Spinal cord (tissue), 9 donors: ENCODE measurements at regions not wholly inside any gene's neighbourhood (a gene's known extent, or its start where the extent isn't known, plus 50 kb on each side); places are given as distances from the start of the nearest gene placed in this dataset.

ENCODE experiments used
- DNase-seq, 6 donors: peaks; one replicate each; pipeline versions ENCODE4 v3.0.0 to v3.0.0-alpha.2; 2013 to 2015; ENCODE audit warnings: low spot score in 6 of 6, low read depth in 4 of 6
- H3K27ac ChIP-seq: one replicate; pipeline ENCODE4 v1.5.1; 2013; ENCODE audit warnings: low read depth, low read length, control low read depth
- H3K27me3 ChIP-seq: one replicate; pipeline ENCODE4 v1.6.1; 2013; ENCODE audit warnings: low read length; ENCODE audit not compliant: control insufficient read depth, insufficient read depth
- H3K36me3 ChIP-seq: one replicate; pipeline ENCODE4 v1.6.1; 2013; ENCODE audit warnings: low read length; ENCODE audit not compliant: control insufficient read depth, insufficient read depth
- H3K4me1 ChIP-seq: one replicate; pipeline ENCODE4 v1.6.1; 2013; ENCODE audit warnings: low read length; ENCODE audit not compliant: control insufficient read depth, insufficient read depth
- H3K4me3 ChIP-seq: one replicate; pipeline ENCODE4 v1.5.1; 2013; ENCODE audit warnings: low read depth, low read length, control low read depth
- H3K9me3 ChIP-seq: one replicate; pipeline ENCODE4 v1.6.1; 2013; ENCODE audit warnings: low read length; ENCODE audit not compliant: control insufficient read depth, insufficient read depth
- WGBS: methylation state at CpG from one replicate; pipeline ENCODE4 v1.1.5; 2013; ENCODE audit warnings: missing lambda C conversion rate; ENCODE audit not compliant: insufficient coverage; 5-methylcytosine and 5-hydroxymethylcytosine counted together
- donor health status: healthy.

DNA sequence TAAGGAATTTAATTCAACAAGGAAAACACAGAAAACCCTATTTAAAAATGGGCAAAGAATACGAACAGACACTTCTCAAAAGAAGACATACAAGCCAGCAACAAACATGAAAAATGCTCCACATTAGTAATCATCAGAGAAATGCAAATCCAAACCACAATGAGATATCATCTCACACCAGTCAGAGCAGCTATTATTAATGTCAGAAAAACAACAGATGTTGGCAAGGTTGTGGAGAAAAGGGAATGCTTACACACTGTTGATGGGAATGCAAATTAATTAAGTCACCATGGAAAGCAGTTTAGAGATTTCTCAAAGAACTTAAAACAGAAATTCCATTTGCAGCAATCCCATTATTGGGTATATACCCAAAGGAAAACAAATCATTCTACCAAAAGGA lies 55.2 kb downstream of the GCC1 start:
- no peak overlapping the region for H3K4me3 ChIP-seq
- DNase-seq: no peak
- WGBS: no CpG with 5 or more reads among the region's 1 CpG
- no peak overlapping the region for H3K27ac ChIP-seq
- no peaks in the 10 kb centered on the region for H3K36me3 ChIP-seq
- H3K4me1 ChIP-seq: no peaks in the 10 kb centered on the region
- no peaks in the 10 kb centered on the region for H3K27me3 ChIP-seq
- no peaks in the 10 kb centered on the region for H3K9me3 ChIP-seq

DNA sequence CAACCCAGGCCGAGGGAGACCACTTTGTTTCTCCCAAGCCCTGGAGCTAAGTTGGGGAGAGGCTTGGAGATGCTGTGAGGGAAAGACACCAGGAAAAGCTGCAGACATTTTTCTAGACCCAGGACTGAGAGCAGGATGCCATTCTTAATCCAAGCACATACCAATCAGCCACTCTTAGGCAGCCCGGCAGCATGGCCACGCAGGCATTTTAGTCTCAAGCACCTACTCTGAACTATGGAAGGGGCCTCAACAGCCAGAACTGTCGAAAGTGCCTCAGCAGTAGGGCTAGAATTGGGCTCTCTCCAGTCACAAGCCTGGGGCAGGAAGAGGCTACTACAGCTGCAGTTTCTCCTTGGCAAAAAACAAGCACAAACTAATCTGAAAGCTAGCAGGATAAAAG lies 57.8 kb downstream of the GCC1 start:
- Histone ChIP-seq H3K36me3 (no peaks in the 10 kb centered on the region), H3K4me1 (no peaks in the 10 kb centered on the region), H3K27ac (no peak overlapping the region), H3K4me3 (no peak overlapping the region), H3K27me3 (no peaks in the 10 kb centered on the region), H3K9me3 (no peaks in the 10 kb centered on the region)
- no peak for DNase-seq
- WGBS: 92% methylated on average over 3 of the region's 4 CpGs

DNA sequence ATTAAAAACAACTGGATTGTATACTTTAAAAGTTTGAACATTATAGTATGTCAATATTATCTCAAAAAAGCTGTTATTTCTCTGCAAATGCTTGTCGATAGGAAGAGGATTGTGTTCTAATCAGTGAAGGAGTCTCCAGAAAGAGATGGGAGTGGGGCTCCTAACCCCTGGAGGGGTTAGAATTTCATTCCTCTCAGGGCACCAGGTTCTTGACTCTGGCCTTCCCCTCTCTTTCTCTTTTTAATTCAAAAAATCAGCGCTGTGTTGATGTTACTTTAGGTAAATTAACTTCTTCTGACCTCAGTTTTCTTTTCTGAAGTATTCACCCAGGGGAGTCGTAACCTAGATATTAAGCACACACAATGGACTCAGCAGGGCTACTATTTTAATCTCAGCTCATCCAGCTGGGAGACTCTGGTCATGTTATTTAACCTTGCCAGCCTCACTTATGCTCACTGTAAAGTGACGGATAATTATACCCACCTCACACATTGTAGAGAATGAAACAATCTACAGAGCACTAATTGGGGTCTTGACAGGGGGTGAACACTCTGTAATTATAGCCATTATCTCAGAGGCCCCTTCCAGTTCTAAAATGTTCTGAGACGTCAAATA lies 59.4 kb downstream of the GCC1 start:
- Histone ChIP-seq H3K36me3 (no peaks in the 10 kb centered on the region), H3K27ac (no peak overlapping the region), H3K9me3 (no peaks in the 10 kb centered on the region), H3K27me3 (no peaks in the 10 kb centered on the region), H3K4me1 (no peaks in the 10 kb centered on the region), H3K4me3 (no peak overlapping the region)
- peak in 1 of 6 donors; percentile 76 for DNase-seq
- 80% methylated on average over 1 of the region's 5 CpGs for WGBS

- 94% methylated on average over 2 of the region's 2 CpGs for WGBS
- no peak for DNase-seq
- Histone ChIP-seq H3K27me3 (no peaks in the 10 kb centered on the region), H3K36me3 (no peaks in the 10 kb centered on the region), H3K4me1 (no peaks in the 10 kb centered on the region), H3K4me3 (no peak overlapping the region), H3K9me3 (no peaks in the 10 kb centered on the region), H3K27ac (no peak overlapping the region)
Measured at GRCh38 chr7:127516320-127516719, 69.1 kb downstream of the GCC1 start.

DNA sequence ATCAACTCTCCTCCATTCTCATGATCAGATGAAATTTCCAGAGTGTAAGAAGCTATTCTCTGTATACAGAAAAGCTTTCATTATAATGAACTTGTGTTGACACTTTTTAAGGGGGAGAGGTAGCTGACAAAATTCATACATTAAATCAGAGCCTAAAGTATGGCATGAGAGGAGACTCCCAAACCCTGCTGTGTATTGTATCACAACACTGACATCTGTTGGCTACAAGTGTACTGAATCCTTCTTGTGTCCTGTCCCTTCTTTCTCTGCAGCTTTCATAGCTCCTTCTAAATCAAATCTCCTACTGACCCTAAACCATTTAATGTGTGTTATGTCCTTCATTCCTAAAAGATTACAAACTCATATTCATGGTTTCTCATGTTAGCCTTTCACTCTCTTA lies 70.9 kb downstream of the GCC1 start:
- H3K36me3 ChIP-seq: no peaks in the 10 kb centered on the region
- no peaks in the 10 kb centered on the region for H3K9me3 ChIP-seq
- H3K4me1 ChIP-seq: no peaks in the 10 kb centered on the region
- no peak overlapping the region for H3K27ac ChIP-seq
- no peaks in the 10 kb centered on the region for H3K27me3 ChIP-seq
- H3K4me3 ChIP-seq: no peak overlapping the region
- DNase-seq: peak in 3 of 6 donors; percentile 28 to 89 (median 64)

GRCh38 chr7:127513311-127513710 lies 72.1 kb downstream of the GCC1 start:
- 92% methylated on average over 7 of the region's 11 CpGs for WGBS
- H3K4me1 ChIP-seq: no peaks in the 10 kb centered on the region
- no peaks in the 10 kb centered on the region for H3K27me3 ChIP-seq
- no peak for DNase-seq
- no peak overlapping the region for H3K4me3 ChIP-seq
- H3K27ac ChIP-seq: no peak overlapping the region
- no peaks in the 10 kb centered on the region for H3K9me3 ChIP-seq
- no peaks in the 10 kb centered on the region for H3K36me3 ChIP-seq

DNA sequence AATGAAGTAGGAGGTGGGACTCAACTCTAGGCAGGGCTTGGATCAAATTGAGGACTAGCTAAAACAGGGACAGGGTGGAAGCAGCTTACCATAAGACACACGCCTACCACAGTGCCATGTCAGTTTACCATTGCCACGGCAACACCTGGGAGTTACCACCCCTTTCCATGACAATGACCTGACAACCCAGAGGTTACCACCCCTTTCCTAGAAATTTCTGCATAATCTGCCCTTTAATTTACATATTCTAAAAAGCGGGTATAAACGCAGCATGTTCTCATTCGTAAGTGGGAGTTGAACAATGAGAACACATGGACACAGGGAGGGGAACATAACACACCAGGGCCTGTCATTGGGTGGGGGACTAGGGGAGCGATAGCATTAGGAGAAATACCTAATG lies 72.7 kb downstream of the GCC1 start:
- Histone ChIP-seq H3K4me3 (no peak overlapping the region), H3K27me3 (no peaks in the 10 kb centered on the region), H3K4me1 (no peaks in the 10 kb centered on the region), H3K9me3 (no peaks in the 10 kb centered on the region), H3K36me3 (no peaks in the 10 kb centered on the region), H3K27ac (no peak overlapping the region)
- no peak for DNase-seq
- WGBS: 26% methylated on average over 4 of the region's 6 CpGs

- Histone ChIP-seq H3K9me3 (no peaks in the 10 kb centered on the region), H3K36me3 (no peaks in the 10 kb centered on the region), H3K27ac (no peak overlapping the region), H3K4me3 (no peak overlapping the region), H3K27me3 (no peaks in the 10 kb centered on the region), H3K4me1 (no peaks in the 10 kb centered on the region)
- 42% methylated on average over 2 of the region's 4 CpGs for WGBS
- peak in 2 of 6 donors; percentile 9 to 10 for DNase-seq
Measured at GRCh38 chr7:127504715-127505114, 80.7 kb downstream of the GCC1 start.

- Histone ChIP-seq H3K4me3 (no peak overlapping the region), H3K9me3 (no peaks in the 10 kb centered on the region), H3K36me3 (no peaks in the 10 kb centered on the region), H3K27ac (no peak overlapping the region), H3K4me1 (no peaks in the 10 kb centered on the region), H3K27me3 (no peaks in the 10 kb centered on the region)
- WGBS: no CpG with 5 or more reads among the region's 4 CpGs
- no peak for DNase-seq
Measured at GRCh38 chr7:127501817-127502216, 83.6 kb downstream of the GCC1 start.

DNA sequence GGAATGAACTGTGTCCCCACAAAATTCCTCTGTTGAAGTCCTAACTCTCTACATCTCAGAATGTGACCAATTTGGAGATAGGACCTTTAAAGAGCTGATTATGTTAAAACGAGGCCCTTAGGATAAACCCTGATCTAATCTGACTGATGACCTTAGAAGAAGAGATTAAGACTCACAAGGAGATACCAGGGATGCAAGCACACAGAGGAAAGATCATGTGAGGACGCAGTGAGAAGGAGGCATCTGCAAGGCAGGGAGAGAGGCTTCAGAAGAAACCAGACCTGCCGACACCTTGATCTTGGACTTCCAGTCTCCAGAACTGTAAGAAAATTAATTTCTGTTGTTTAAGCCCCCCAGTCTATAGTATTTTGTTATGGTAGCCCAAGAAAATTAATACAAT lies 94.9 kb upstream of the ZNF800 start:
- WGBS: 63% methylated on average over 2 of the region's 3 CpGs
- DNase-seq: no peak
- Histone ChIP-seq H3K4me1 (no peaks in the 10 kb centered on the region), H3K27me3 (no peaks in the 10 kb centered on the region), H3K4me3 (no peak overlapping the region), H3K27ac (no peak overlapping the region), H3K9me3 (no peaks in the 10 kb centered on the region), H3K36me3 (no peaks in the 10 kb centered on the region)
